ENCODE measurements at regions not wholly inside any gene's neighbourhood (a gene's known extent, or its start where the extent isn't known, plus 50 kb on each side); places are given as distances from the start of the nearest gene placed in this dataset.

DNA sequence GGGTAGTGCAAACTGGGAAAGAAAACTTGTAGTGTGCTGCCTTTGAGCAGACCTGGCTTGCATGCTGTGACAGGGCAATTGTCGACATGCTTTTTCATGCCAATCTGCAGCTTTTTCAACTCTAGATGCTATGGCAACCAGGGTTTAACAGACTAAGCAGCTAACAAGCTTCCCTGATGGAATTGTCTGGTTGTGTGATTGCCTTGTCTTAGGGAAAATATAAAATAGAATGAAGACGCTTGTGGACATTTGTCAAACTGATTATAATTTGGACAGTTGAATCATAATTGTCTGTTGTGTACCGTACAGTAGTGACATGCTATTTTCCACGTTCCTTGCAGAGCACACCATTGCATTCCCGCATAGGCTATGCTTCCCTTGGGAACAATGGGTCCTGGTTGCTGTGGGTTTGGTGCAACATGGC lies 113.0 kb downstream of the FOXG1 start:
- WGBS, 2 experiments (ENCODE audit: insufficient coverage in 2 of 2): 74 to 80% methylated on average over 5 of the region's 5 CpGs
- Histone ChIP-seq H3K4me1 (ENCODE audit: control insufficient read depth, insufficient read depth, low read length, poor library complexity, severe bottlenecking) (no peaks in the 10 kb centered on the region), H3K27ac (ENCODE audit: low read depth, low read length, severe bottlenecking) (no peak overlapping the region), H3K9me3 (ENCODE audit: control insufficient read depth, low read length) (no peaks in the 10 kb centered on the region), H3K36me3 (ENCODE audit: control insufficient read depth, insufficient read depth, low read length) (no peaks in the 10 kb centered on the region), H3K4me3 (ENCODE audit: extremely low read depth, insufficient read depth, low read length, poor library complexity, severe bottlenecking) (no peak overlapping the region)

DNA sequence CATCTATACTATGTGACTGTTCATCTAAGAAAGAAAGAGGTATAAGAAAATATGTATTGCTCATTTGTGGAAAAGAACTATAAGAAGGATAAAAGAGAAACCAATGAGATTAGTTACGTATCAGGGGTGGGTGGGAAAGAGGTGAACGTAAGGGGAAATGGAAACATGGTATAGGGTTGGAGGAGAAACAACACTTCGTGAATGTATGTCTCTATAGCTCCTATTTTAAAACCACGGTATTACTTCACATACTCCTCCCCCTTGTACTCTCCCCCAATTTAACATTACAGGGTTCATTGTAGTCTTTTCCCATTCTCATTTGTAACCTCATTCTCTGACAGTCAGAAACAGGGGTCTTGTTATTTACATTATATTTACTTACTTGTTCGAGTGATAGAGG lies 120.4 kb downstream of the FOXG1 start:
- H3K4me1 ChIP-seq (ENCODE audit: control insufficient read depth, insufficient read depth, low read length, poor library complexity, severe bottlenecking): no peaks in the 10 kb centered on the region
- H3K9me3 ChIP-seq (ENCODE audit: control insufficient read depth, low read length): no peaks in the 10 kb centered on the region
- 97% methylated on average over 3 of the region's 5 CpGs; no CpG with 5 or more reads in 1 of the 2 experiments for WGBS, 2 experiments (ENCODE audit: insufficient coverage in 2 of 2)
- H3K4me3 ChIP-seq (ENCODE audit: extremely low read depth, insufficient read depth, low read length, poor library complexity, severe bottlenecking): no peak overlapping the region
- no peaks in the 10 kb centered on the region for H3K36me3 ChIP-seq (ENCODE audit: control insufficient read depth, insufficient read depth, low read length)
- no peak overlapping the region for H3K27ac ChIP-seq (ENCODE audit: low read depth, low read length, severe bottlenecking)

DNA sequence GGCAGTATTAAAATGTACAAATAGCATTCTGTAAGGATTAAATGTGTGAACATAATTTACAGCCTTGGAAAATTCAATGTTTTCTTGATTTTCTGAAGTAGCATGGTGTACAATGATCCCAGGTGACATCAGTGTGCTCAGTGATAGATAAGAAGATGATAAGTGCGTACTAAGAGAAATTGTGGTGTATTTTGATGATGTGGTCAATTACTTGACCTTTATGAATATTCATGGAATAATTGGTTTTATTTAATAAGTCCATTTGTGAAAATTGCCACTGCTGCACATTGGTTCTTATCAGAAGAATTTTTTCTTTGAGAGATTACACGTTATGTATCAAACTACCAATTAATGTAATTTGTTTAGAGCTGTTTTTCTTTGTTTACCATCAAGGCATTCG lies 128.8 kb downstream of the FOXG1 start:
- Histone ChIP-seq H3K9me3 (ENCODE audit: control insufficient read depth, low read length) (no peaks in the 10 kb centered on the region), H3K36me3 (ENCODE audit: control insufficient read depth, insufficient read depth, low read length) (no peaks in the 10 kb centered on the region), H3K4me3 (ENCODE audit: extremely low read depth, insufficient read depth, low read length, poor library complexity, severe bottlenecking) (no peak overlapping the region), H3K27ac (ENCODE audit: low read depth, low read length, severe bottlenecking) (no peak overlapping the region), H3K4me1 (ENCODE audit: control insufficient read depth, insufficient read depth, low read length, poor library complexity, severe bottlenecking) (no peaks in the 10 kb centered on the region)
- 95 to 100% methylated on average over 1 to 2 of the region's 3 CpGs for WGBS, 2 experiments (ENCODE audit: insufficient coverage in 2 of 2)

DNA sequence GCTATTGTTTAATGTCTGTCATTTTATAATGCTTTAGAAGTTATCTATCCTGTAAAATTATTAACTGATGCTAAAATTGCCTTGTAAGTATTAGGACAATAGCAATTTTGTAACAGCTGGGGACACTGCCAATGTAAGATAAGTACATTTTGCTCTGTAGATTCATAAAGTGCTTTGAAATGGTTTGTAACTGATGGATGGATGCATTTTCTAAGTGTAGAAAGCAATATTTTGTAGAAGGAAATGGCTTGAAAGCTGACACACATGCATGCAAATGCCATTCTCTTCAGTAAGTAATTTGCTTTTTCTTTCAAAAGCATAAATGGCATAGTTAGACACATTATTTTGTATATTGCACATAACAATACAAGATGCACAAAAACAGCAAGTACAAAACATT lies 129.8 kb downstream of the FOXG1 start:
- no peaks in the 10 kb centered on the region for H3K36me3 ChIP-seq (ENCODE audit: control insufficient read depth, insufficient read depth, low read length)
- no peak overlapping the region for H3K27ac ChIP-seq (ENCODE audit: low read depth, low read length, severe bottlenecking)
- H3K4me3 ChIP-seq (ENCODE audit: extremely low read depth, insufficient read depth, low read length, poor library complexity, severe bottlenecking): no peak overlapping the region
- no peaks in the 10 kb centered on the region for H3K4me1 ChIP-seq (ENCODE audit: control insufficient read depth, insufficient read depth, low read length, poor library complexity, severe bottlenecking)
- H3K9me3 ChIP-seq (ENCODE audit: control insufficient read depth, low read length): no peaks in the 10 kb centered on the region

DNA sequence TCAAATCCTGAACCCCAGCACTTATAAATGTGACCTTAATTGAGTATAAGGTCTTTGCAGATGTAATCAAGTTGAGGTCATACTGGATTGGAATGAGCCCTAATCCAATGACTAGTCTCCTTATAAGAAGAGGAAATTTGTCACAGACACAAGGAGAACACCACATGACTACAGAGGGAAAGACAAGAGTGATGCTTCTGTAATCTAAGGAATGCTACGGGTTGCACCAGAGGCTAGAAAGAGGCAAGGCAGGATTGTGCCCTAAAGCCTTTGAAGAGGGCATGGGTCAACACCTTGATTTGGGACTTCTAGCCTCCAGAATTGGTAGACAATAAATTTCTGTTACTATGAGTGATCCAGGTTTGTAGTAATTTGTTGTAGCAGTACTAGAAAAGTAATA lies 135.0 kb downstream of the FOXG1 start:
- no peaks in the 10 kb centered on the region for H3K36me3 ChIP-seq (ENCODE audit: control insufficient read depth, insufficient read depth, low read length)
- H3K27ac ChIP-seq (ENCODE audit: low read depth, low read length, severe bottlenecking): no peak overlapping the region
- no peaks in the 10 kb centered on the region for H3K4me1 ChIP-seq (ENCODE audit: control insufficient read depth, insufficient read depth, low read length, poor library complexity, severe bottlenecking)
- 80 to 100% methylated on average over 1 of the region's 1 CpG for WGBS, 2 experiments (ENCODE audit: insufficient coverage in 2 of 2)
- H3K9me3 ChIP-seq (ENCODE audit: control insufficient read depth, low read length): no peaks in the 10 kb centered on the region
- no peak overlapping the region for H3K4me3 ChIP-seq (ENCODE audit: extremely low read depth, insufficient read depth, low read length, poor library complexity, severe bottlenecking)

DNA sequence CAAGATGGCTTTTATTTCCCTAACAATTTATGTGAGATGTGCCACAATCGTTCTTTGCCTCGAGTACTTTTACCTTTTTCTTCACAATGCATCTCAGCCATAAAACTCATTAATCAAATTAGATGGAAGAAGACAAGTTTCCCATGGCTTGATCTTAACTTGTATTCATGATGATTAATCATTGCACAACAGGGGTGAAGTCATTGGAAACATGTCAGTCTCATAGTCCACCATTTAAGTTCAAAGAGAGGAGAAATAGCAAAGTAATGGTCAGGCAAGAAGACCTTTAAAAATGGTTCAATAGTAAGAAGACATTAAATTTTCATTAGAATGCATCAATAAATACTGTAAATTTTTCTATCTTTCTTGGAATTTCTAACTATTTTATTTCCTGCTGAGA lies 136.3 kb downstream of the FOXG1 start:
- Histone ChIP-seq H3K4me3 (ENCODE audit: extremely low read depth, insufficient read depth, low read length, poor library complexity, severe bottlenecking) (no peak overlapping the region), H3K9me3 (ENCODE audit: control insufficient read depth, low read length) (no peaks in the 10 kb centered on the region), H3K4me1 (ENCODE audit: control insufficient read depth, insufficient read depth, low read length, poor library complexity, severe bottlenecking) (no peaks in the 10 kb centered on the region), H3K27ac (ENCODE audit: low read depth, low read length, severe bottlenecking) (no peak overlapping the region), H3K36me3 (ENCODE audit: control insufficient read depth, insufficient read depth, low read length) (no peaks in the 10 kb centered on the region)
- WGBS, 2 experiments (ENCODE audit: insufficient coverage in 2 of 2): no CpG with 5 or more reads among the region's 2 CpGs

DNA sequence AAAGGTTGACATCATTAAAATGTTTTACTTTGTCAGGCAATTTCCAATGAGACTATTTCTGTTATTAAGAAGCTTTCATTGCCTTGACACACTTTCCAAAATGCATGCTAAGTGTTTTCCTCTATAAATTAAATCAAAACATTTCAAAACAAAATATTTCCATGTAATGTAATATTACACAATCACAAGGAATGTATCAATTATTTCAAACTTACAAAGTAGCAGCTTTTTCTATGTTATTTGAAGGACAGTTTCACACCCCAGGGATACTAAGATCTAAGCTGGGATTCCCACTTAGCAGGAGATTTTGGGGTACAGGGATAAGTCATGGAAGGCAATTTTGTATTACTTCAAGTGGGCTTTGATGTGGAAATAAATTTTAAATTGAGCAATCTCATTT lies 144.9 kb downstream of the FOXG1 start:
- no peaks in the 10 kb centered on the region for H3K9me3 ChIP-seq (ENCODE audit: control insufficient read depth, low read length)
- no peaks in the 10 kb centered on the region for H3K4me1 ChIP-seq (ENCODE audit: control insufficient read depth, insufficient read depth, low read length, poor library complexity, severe bottlenecking)
- no peak overlapping the region for H3K4me3 ChIP-seq (ENCODE audit: extremely low read depth, insufficient read depth, low read length, poor library complexity, severe bottlenecking)
- no peaks in the 10 kb centered on the region for H3K36me3 ChIP-seq (ENCODE audit: control insufficient read depth, insufficient read depth, low read length)
- no peak overlapping the region for H3K27ac ChIP-seq (ENCODE audit: low read depth, low read length, severe bottlenecking)

DNA sequence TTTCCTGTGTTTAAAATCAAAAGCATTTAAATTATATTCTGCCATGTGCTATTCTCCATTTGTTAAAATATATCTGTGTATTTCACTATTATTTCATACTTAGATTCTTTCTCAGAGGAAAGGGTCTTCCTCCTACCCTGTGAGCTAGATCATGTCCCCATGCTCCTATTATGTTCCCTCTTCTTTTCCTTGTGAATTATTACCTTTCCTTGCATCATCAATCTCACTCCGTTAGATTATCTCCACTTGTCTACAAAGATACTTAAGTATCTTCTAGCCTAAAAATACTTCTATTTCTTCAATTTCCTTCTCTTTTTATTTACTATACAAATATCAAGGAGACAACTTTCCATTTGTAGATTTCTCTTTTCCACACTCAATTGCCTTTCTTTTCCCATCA lies 146.5 kb downstream of the FOXG1 start:
- Histone ChIP-seq H3K36me3 (ENCODE audit: control insufficient read depth, insufficient read depth, low read length) (no peaks in the 10 kb centered on the region), H3K4me1 (ENCODE audit: control insufficient read depth, insufficient read depth, low read length, poor library complexity, severe bottlenecking) (no peaks in the 10 kb centered on the region), H3K9me3 (ENCODE audit: control insufficient read depth, low read length) (no peaks in the 10 kb centered on the region), H3K27ac (ENCODE audit: low read depth, low read length, severe bottlenecking) (no peak overlapping the region), H3K4me3 (ENCODE audit: extremely low read depth, insufficient read depth, low read length, poor library complexity, severe bottlenecking) (no peak overlapping the region)
- WGBS, 2 experiments (ENCODE audit: insufficient coverage in 2 of 2): 88% methylated on average over 1 of the region's 1 CpG

DNA sequence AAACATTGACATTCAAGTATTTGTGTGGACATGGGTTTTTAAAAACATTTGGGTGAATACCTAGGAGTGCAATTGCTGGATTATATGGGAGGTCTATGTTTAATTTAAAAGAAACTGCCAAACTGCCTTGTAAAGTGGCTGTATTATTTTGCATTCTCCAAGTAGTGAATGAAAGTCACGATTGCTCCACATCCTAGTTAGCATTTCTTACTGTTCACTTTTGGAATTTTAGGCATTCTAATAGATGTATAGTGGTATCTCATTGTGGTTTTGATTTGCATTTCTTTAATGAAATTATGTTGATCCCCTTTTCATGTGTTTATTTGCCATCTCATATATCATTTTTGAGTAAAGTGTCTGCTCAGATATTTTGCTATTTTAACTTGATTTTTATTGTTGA lies 159.5 kb downstream of the FOXG1 start:
- H3K36me3 ChIP-seq (ENCODE audit: control insufficient read depth, insufficient read depth, low read length): no peaks in the 10 kb centered on the region
- WGBS, 2 experiments (ENCODE audit: insufficient coverage in 2 of 2): 40% methylated on average over 1 of the region's 1 CpG; no CpG with 5 or more reads in 1 of the 2 experiments
- no peak overlapping the region for H3K4me3 ChIP-seq (ENCODE audit: extremely low read depth, insufficient read depth, low read length, poor library complexity, severe bottlenecking)
- H3K4me1 ChIP-seq (ENCODE audit: control insufficient read depth, insufficient read depth, low read length, poor library complexity, severe bottlenecking): no peaks in the 10 kb centered on the region
- no peak overlapping the region for H3K27ac ChIP-seq (ENCODE audit: low read depth, low read length, severe bottlenecking)
- no peaks in the 10 kb centered on the region for H3K9me3 ChIP-seq (ENCODE audit: control insufficient read depth, low read length)

DNA sequence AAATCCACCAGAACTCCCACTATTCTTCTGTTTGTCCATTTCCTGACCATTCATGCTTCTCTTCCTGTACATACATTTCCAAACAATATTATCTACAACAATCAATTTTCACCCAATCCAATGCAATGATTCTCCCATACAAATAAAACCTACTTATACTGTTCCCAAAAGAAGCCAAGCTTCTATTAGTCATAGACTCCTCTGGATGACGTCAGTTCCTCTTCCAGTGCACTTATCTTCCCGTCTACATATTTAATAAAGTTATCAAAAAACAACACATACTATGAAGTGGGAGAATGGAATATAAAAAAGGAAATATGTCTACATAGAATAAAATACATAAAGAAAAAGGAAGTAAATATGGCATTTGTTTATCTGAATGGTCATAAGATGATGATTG lies 165.4 kb downstream of the FOXG1 start:
- Histone ChIP-seq H3K4me1 (ENCODE audit: control insufficient read depth, insufficient read depth, low read length, poor library complexity, severe bottlenecking) (no peaks in the 10 kb centered on the region), H3K4me3 (ENCODE audit: extremely low read depth, insufficient read depth, low read length, poor library complexity, severe bottlenecking) (no peak overlapping the region), H3K9me3 (ENCODE audit: control insufficient read depth, low read length) (no peaks in the 10 kb centered on the region), H3K27ac (ENCODE audit: low read depth, low read length, severe bottlenecking) (no peak overlapping the region), H3K36me3 (ENCODE audit: control insufficient read depth, insufficient read depth, low read length) (no peaks in the 10 kb centered on the region)
- no CpG with 5 or more reads among the region's 2 CpGs for WGBS, 2 experiments (ENCODE audit: insufficient coverage in 2 of 2)

DNA sequence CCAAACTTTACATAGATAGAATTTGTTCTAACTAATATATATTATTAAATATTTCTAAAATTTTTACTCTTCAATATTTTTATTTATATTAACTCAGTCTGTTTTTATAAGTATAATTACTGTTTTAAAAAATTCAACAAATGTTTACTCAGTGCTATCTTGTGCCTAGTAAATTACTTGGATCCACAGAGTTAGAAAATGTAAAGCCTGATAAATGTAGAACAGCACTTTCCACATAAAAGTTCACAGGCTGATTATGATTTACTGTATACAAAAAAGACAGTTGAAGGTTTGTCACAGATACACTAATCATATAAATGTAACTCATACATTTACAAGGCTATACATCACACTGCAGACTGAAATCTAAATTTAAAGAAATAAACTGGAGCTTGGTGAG lies 170.0 kb downstream of the FOXG1 start:
- Histone ChIP-seq H3K36me3 (ENCODE audit: control insufficient read depth, insufficient read depth, low read length) (no peaks in the 10 kb centered on the region), H3K4me1 (ENCODE audit: control insufficient read depth, insufficient read depth, low read length, poor library complexity, severe bottlenecking) (no peaks in the 10 kb centered on the region), H3K27ac (ENCODE audit: low read depth, low read length, severe bottlenecking) (no peak overlapping the region), H3K4me3 (ENCODE audit: extremely low read depth, insufficient read depth, low read length, poor library complexity, severe bottlenecking) (no peak overlapping the region), H3K9me3 (ENCODE audit: control insufficient read depth, low read length) (no peaks in the 10 kb centered on the region)

DNA sequence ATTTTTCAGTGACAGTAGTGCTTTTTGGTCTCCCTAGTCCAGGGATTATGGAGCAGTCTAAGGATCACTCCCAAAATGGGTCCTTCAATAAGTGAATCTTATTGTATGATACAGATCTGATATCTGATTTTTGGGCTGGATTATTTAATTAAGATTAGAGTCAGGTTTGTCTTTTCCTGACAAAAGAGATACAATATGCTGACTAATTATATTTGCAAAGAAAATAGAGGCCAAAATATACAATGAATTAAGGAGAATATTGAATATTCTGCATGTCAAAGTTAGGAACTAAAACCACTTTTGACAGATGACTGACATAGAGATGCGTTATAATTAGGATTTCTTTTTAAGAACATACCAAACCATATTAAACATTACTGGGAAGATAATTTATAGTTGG lies 175.2 kb downstream of the FOXG1 start:
- H3K36me3 ChIP-seq (ENCODE audit: control insufficient read depth, insufficient read depth, low read length): no peaks in the 10 kb centered on the region
- no peak overlapping the region for H3K27ac ChIP-seq (ENCODE audit: low read depth, low read length, severe bottlenecking)
- no CpG with 5 or more reads among the region's 1 CpG for WGBS, 2 experiments (ENCODE audit: insufficient coverage in 2 of 2)
- no peaks in the 10 kb centered on the region for H3K4me1 ChIP-seq (ENCODE audit: control insufficient read depth, insufficient read depth, low read length, poor library complexity, severe bottlenecking)
- H3K9me3 ChIP-seq (ENCODE audit: control insufficient read depth, low read length): no peaks in the 10 kb centered on the region
- no peak overlapping the region for H3K4me3 ChIP-seq (ENCODE audit: extremely low read depth, insufficient read depth, low read length, poor library complexity, severe bottlenecking)

Measured in mesodermal cell (in vitro differentiated cells).